Common myeloid progenitor, CD34-positive (primary cell): ENCODE measurements at regions not wholly inside any gene's neighbourhood (a gene's known extent, or its start where the extent isn't known, plus 50 kb on each side); places are given as distances from the start of the nearest gene placed in this dataset.
"Not testable (repeated sequence)": the region's sequence is repeated elsewhere in the genome, so short reads cannot be mapped to it uniquely, and the experiment has no call there.

Experiments used
- CTCF ChIA-PET: fragments of 350-600 bp; sonication (Branson Sonifier 250); formaldehyde crosslinking; loops from one replicate; lab custom pipeline; 2021; ENCODE audit warnings: antibody characterized with exemption; lab: Charles Lee
- POLR2A ChIA-PET: fragments of 350-600 bp; sonication (Branson Sonifier 250); formaldehyde crosslinking; loops from one replicate; lab custom pipeline; 2021; ENCODE audit warnings: antibody characterized with exemption; lab: Charles Lee
- DNase-seq, 3 donors: peaks; one replicate each; pipeline versions ENCODE4 v3.0.0 to v3.0.0-alpha.2; 2013
- H3K27ac ChIP-seq, 2 experiments: 1 replicate in 1 of 2; 2 replicates in 1 of 2; pipeline ENCODE4 v1.7.0; 2013; ENCODE audit warnings: inconsistent platforms in 2 of 2, low read length in 2 of 2, mild to moderate bottlenecking in 2 of 2, low read depth in 1 of 2, moderate library complexity in 1 of 2; ENCODE audit not compliant: severe bottlenecking in 2 of 2, insufficient read depth in 1 of 2, poor library complexity in 1 of 2
- H3K27me3 ChIP-seq, 5 experiments: replicated peaks in 2 of 5; 1 replicate in 3 of 5; 2 replicates in 2 of 5; pipeline versions ENCODE4 v1.6.1 to v1.7.0; 2013; ENCODE audit warnings: low read length in 4 of 5, mild to moderate bottlenecking in 2 of 5, moderate library complexity in 2 of 5, inconsistent platforms in 1 of 5; ENCODE audit not compliant: insufficient read depth in 5 of 5, control insufficient read depth in 4 of 5
- H3K36me3 ChIP-seq, 4 experiments: 1 replicate in 2 of 4; 2 replicates in 2 of 4; pipeline versions ENCODE4 v1.6.1 to v1.7.0; 2013; ENCODE audit warnings: low read length in 3 of 4, control low read depth in 1 of 4, mild to moderate bottlenecking in 1 of 4; ENCODE audit not compliant: control insufficient read depth in 4 of 4, insufficient read depth in 4 of 4
- H3K4me1 ChIP-seq, 4 experiments: 1 replicate in 3 of 4; 2 replicates in 1 of 4; pipeline versions ENCODE4 v1.6.1 to v1.7.1; 2013; ENCODE audit warnings: low read length in 3 of 4, mild to moderate bottlenecking in 3 of 4, control low read depth in 1 of 4, inconsistent platforms in 1 of 4, moderate library complexity in 1 of 4; ENCODE audit not compliant: control insufficient read depth in 4 of 4, insufficient read depth in 4 of 4; ENCODE audit errors: control extremely low read depth in 1 of 4
- H3K4me3 ChIP-seq, 7 experiments: 1 replicate in 4 of 7; 2 replicates in 3 of 7; pipeline versions ENCODE4 v1.5.1 to v1.7.0; 2013; ENCODE audit warnings: mild to moderate bottlenecking in 7 of 7, low read length in 6 of 7, moderate library complexity in 6 of 7, inconsistent platforms in 2 of 7, low read depth in 2 of 7, control low read depth in 1 of 7; ENCODE audit not compliant: insufficient read depth in 4 of 7, control insufficient read depth in 1 of 7; ENCODE audit errors: extremely low read depth in 1 of 7
- H3K9me3 ChIP-seq, 5 experiments: 1 replicate in 4 of 5; 2 replicates in 1 of 5; pipeline versions ENCODE4 v1.6.1 to v1.7.1; 2013; ENCODE audit warnings: low read length in 4 of 5, mild to moderate bottlenecking in 2 of 5, inconsistent platforms in 1 of 5, low read depth in 1 of 5, moderate library complexity in 1 of 5; ENCODE audit not compliant: control insufficient read depth in 4 of 5, insufficient read depth in 2 of 5; ENCODE audit errors: control extremely low read depth in 1 of 5
- WGBS: methylation state at CpG from one replicate; pipeline ENCODE4 v1.1.5; 2013; ENCODE audit not compliant: insufficient coverage; 5-methylcytosine and 5-hydroxymethylcytosine counted together

- POLR2A ChIA-PET, H3K4me1 ChIP-seq, DNase-seq, H3K27me3 ChIP-seq, H3K4me3 ChIP-seq, CTCF ChIA-PET, H3K27ac ChIP-seq, H3K9me3 ChIP-seq, H3K36me3 ChIP-seq: not testable (repeated sequence)
- WGBS: 83% methylated on average over 2 of the region's 9 CpGs
These were observed 310.3 kb downstream of the BCL2L11 start for GRCh38 chr2:111430817-111431661.

GRCh38 chr2:111432423-111432822 is 311.7 kb downstream of the BCL2L11 start:
- H3K27me3 ChIP-seq, H3K4me1 ChIP-seq, POLR2A ChIA-PET, H3K4me3 ChIP-seq, H3K36me3 ChIP-seq, H3K27ac ChIP-seq, CTCF ChIA-PET, H3K9me3 ChIP-seq: not testable (repeated sequence)
- peak in 1 of 3 donors; percentile 24 for DNase-seq
- no CpG with 5 or more reads among the region's 3 CpGs for WGBS

GRCh38 chr2:111432916-111433499 is 312.3 kb downstream of the BCL2L11 start:
- H3K27me3 ChIP-seq, H3K27ac ChIP-seq, CTCF ChIA-PET, H3K4me3 ChIP-seq, POLR2A ChIA-PET, H3K4me1 ChIP-seq, H3K9me3 ChIP-seq, DNase-seq, H3K36me3 ChIP-seq: not testable (repeated sequence)
- WGBS: no CpG with 5 or more reads among the region's 9 CpGs

GRCh38 chr2:111433892-111434607 is 313.3 kb downstream of the BCL2L11 start:
- H3K36me3 ChIP-seq, POLR2A ChIA-PET: not testable (repeated sequence)
- peak in 2 of 3 donors; percentile 49 to 77 for DNase-seq

GRCh38 chr2:111434608-111434939 is 313.9 kb downstream of the BCL2L11 start:
- H3K27me3 ChIP-seq, POLR2A ChIA-PET, H3K4me3 ChIP-seq, CTCF ChIA-PET, H3K4me1 ChIP-seq, DNase-seq, H3K27ac ChIP-seq, H3K9me3 ChIP-seq, H3K36me3 ChIP-seq: not testable (repeated sequence)
- no CpG with 5 or more reads among the region's 4 CpGs for WGBS

More at GRCh38 chr2:111433892-111434607, 313.3 kb downstream of the BCL2L11 start:
- WGBS: no CpG with 5 or more reads among the region's 5 CpGs
- CTCF ChIA-PET, H3K4me1 ChIP-seq, H3K9me3 ChIP-seq, H3K27ac ChIP-seq, H3K4me3 ChIP-seq, H3K27me3 ChIP-seq: not testable (repeated sequence)

GRCh38 chr2:111435553-111436310 is 315.0 kb downstream of the BCL2L11 start:
- WGBS: no CpG with 5 or more reads among the region's 11 CpGs
- H3K27me3 ChIP-seq, H3K27ac ChIP-seq: not testable (repeated sequence)

More at GRCh38 chr2:111435553-111436310, 315.0 kb downstream of the BCL2L11 start:
- H3K36me3 ChIP-seq, H3K9me3 ChIP-seq, H3K4me3 ChIP-seq, CTCF ChIA-PET, POLR2A ChIA-PET, H3K4me1 ChIP-seq, DNase-seq: not testable (repeated sequence)
